Thyroid gland (tissue), 4 donors: ENCODE measurements at regions not wholly inside any gene's neighbourhood (a gene's known extent, or its start where the extent isn't known, plus 50 kb on each side); places are given as distances from the start of the nearest gene placed in this dataset.

ENCODE experiments used
- DNase-seq, 2 donors: peaks; one replicate each; pipeline ENCODE4 v3.0.0-alpha.2; 2019
- H3K27ac ChIP-seq, 3 donors: fragments of 200-600 bp; sonication (generic); 1 replicate in 2 of 3; 2 replicates in 1 of 3; pipeline ENCODE4 v1.5.1; 2016 to 2019; ENCODE audit warnings: mild to moderate bottlenecking in 1 of 3, moderate library complexity in 1 of 3
- H3K27me3 ChIP-seq: fragments of 200-600 bp; sonication (generic); one replicate; pipeline ENCODE4 v1.5.1; 2019
- H3K36me3 ChIP-seq, 2 donors: fragments of 200-600 bp; sonication (generic); one replicate each; pipeline ENCODE4 v1.5.1; 2016 to 2019
- H3K4me1 ChIP-seq, 2 donors: fragments of 200-600 bp; sonication (generic); one replicate each; pipeline ENCODE4 v1.5.1; 2017 to 2019
- H3K4me3 ChIP-seq, 3 donors: fragments of 200-600 bp; sonication (generic); replicated peaks in 1 of 3; 1 replicate in 2 of 3; 2 replicates in 1 of 3; pipeline ENCODE4 v1.5.1; 2016; ENCODE audit warnings: mild to moderate bottlenecking in 1 of 3
- H3K9me3 ChIP-seq: fragments of 200-600 bp; sonication (generic); one replicate; pipeline ENCODE4 v1.5.1; 2017
- CTCF ChIP-seq, 6 experiments: fragments of 200-600 bp in 3 of 6; fragments of 450-650 bp in 3 of 6; sonication (generic) in 3 of 6; IDR thresholded peaks; one replicate each; pipeline ENCODE4 v1.5.1; 2016 to 2019; ENCODE audit warnings: antibody characterized with exemption in 6 of 6, mild to moderate bottlenecking in 2 of 6, inconsistent platforms in 1 of 6, moderate library complexity in 1 of 6
- POLR2A ChIP-seq, 2 donors: fragments of 450-650 bp; IDR thresholded peaks; one replicate each; pipeline ENCODE4 v1.6.1; 2017; ENCODE audit warnings: antibody characterized with exemption in 2 of 2, mild to moderate bottlenecking in 2 of 2, moderate library complexity in 1 of 2
- WGBS, 2 donors: methylation state at CpG; one replicate each; pipeline ENCODE4 v1.1.5; 2017; 5-methylcytosine and 5-hydroxymethylcytosine counted together
- intact Hi-C: fragments of 100-400 bp; cut with DNase I; formaldehyde crosslinking; loops from one replicate; pipeline ENCODE4 v1.15.1; 2023

- no peak for TF ChIP-seq POLR2A (IDR thresholded peaks at IDR 0.05)
- no peak for TF ChIP-seq CTCF (IDR thresholded peaks at IDR 0.05)
- intact Hi-C loops = no loop called here
- Histone ChIP-seq H3K4me1 (peaks cover 14 to 20% of the 10 kb centered on the region in 2 donors), H3K9me3 (no peaks in the 10 kb centered on the region), H3K27me3 (no peaks in the 10 kb centered on the region), H3K36me3 (no peaks in the 10 kb centered on the region), H3K27ac (no peak overlapping the region), H3K4me3 (no peak overlapping the region)
- 86 to 90% methylated on average over 1 of the region's 1 CpG for WGBS, 2 donors
- DNase-seq = no peak
These were observed 65.9 kb upstream of the BLID start for GRCh38 chr11:122181893-122182292.

- TF ChIP-seq CTCF (IDR thresholded peaks at IDR 0.05) (no peak), POLR2A (IDR thresholded peaks at IDR 0.05) (no peak)
- H3K9me3 ChIP-seq = no peaks in the 10 kb centered on the region
- H3K27me3 ChIP-seq = no peaks in the 10 kb centered on the region
- no peak overlapping the region for H3K27ac ChIP-seq
- intact Hi-C loops = no loop called here
- no peak overlapping the region for H3K4me3 ChIP-seq
- H3K4me1 ChIP-seq = peaks cover 14 to 20% of the 10 kb centered on the region in 2 donors
- WGBS, 2 donors = 63 to 69% methylated on average over 1 of the region's 1 CpG
- DNase-seq = no peak
- H3K36me3 ChIP-seq = no peaks in the 10 kb centered on the region
These were observed 65.4 kb upstream of the BLID start for GRCh38 chr11:122181372-122181771.

GRCh38 chr11:122179961-122180834, 64.2 kb upstream of the BLID start:
- intact Hi-C loops = no loop called here
- Histone ChIP-seq H3K27me3 (no peaks in the 10 kb centered on the region), H3K4me1 (peaks cover 14 to 20% of the 10 kb centered on the region in 2 donors), H3K4me3 (no peak overlapping the region), H3K36me3 (no peaks in the 10 kb centered on the region), H3K27ac (peak overlapping the region in 1 of 3 donors; percentile 42), H3K9me3 (no peaks in the 10 kb centered on the region)
- no peak for DNase-seq
- no peak for TF ChIP-seq POLR2A (IDR thresholded peaks at IDR 0.05)
- WGBS, 2 donors = 61 to 74% methylated on average over 8 of the region's 8 CpGs

GRCh38 chr11:122178795-122179194, 62.8 kb upstream of the BLID start:
- no peaks in the 10 kb centered on the region for H3K36me3 ChIP-seq
- peaks cover 14 to 29% of the 10 kb centered on the region in 2 donors for H3K4me1 ChIP-seq
- no peak for TF ChIP-seq POLR2A (IDR thresholded peaks at IDR 0.05)
- no peak for TF ChIP-seq CTCF (IDR thresholded peaks at IDR 0.05)
- H3K27ac ChIP-seq = no peak overlapping the region
- H3K27me3 ChIP-seq = no peaks in the 10 kb centered on the region
- DNase-seq = no peak
- no peak overlapping the region for H3K4me3 ChIP-seq
- H3K9me3 ChIP-seq = no peaks in the 10 kb centered on the region
- 76 to 85% methylated on average over 5 of the region's 5 CpGs for WGBS, 2 donors
- intact Hi-C loops = no loop called here

- WGBS, 2 donors = 80 to 88% methylated on average over 1 of the region's 1 CpG
- intact Hi-C loops = no loop called here
- DNase-seq = no peak
- H3K27ac ChIP-seq = no peak overlapping the region
- no peaks in the 10 kb centered on the region for H3K27me3 ChIP-seq
- TF ChIP-seq POLR2A (IDR thresholded peaks at IDR 0.05) = no peak
- TF ChIP-seq CTCF (IDR thresholded peaks at IDR 0.05) = no peak
- H3K4me1 ChIP-seq = peaks cover 20 to 38% of the 10 kb centered on the region in 2 donors
- no peaks in the 10 kb centered on the region for H3K36me3 ChIP-seq
- no peak overlapping the region for H3K4me3 ChIP-seq
- H3K9me3 ChIP-seq = no peaks in the 10 kb centered on the region
These were observed 61.2 kb upstream of the BLID start for GRCh38 chr11:122177238-122177637.
